ENCODE measurements at regions not wholly inside any gene's neighbourhood (a gene's known extent, or its start where the extent isn't known, plus 50 kb on each side); places are given as distances from the start of the nearest gene placed in this dataset.

- no peak for DNase-seq (ENCODE audit: low spot score)
Observed at GRCh38 chr7:106978425-106979420, 65.8 kb upstream of the PRKAR2B start.

GRCh38 chr7:106979551-106980357 is 64.8 kb upstream of the PRKAR2B start:
- no peak for DNase-seq (ENCODE audit: low spot score)
- no peak for TF ChIP-seq CTCF (IDR thresholded peaks at IDR 0.05; ENCODE audit: borderline replicate concordance, control extremely low read depth, extremely low read depth, insufficient read depth, missing control alignments)
- in situ Hi-C loops (cut with MboI; ENCODE audit: low sequenced_read_pairs, unreplicated experiment) = no loop called here

More at GRCh38 chr7:106978425-106979420, 65.8 kb upstream of the PRKAR2B start:
- in situ Hi-C loops (cut with MboI; ENCODE audit: low sequenced_read_pairs, unreplicated experiment) = no loop called here
- no peak for TF ChIP-seq CTCF (IDR thresholded peaks at IDR 0.05; ENCODE audit: borderline replicate concordance, control extremely low read depth, extremely low read depth, insufficient read depth, missing control alignments)

GRCh38 chr7:106980358-106980685 is 64.2 kb upstream of the PRKAR2B start:
- in situ Hi-C loops (cut with MboI; ENCODE audit: low sequenced_read_pairs, unreplicated experiment) = no loop called here
- DNase-seq (ENCODE audit: low spot score) = no peak
- no peak for TF ChIP-seq CTCF (IDR thresholded peaks at IDR 0.05; ENCODE audit: borderline replicate concordance, control extremely low read depth, extremely low read depth, insufficient read depth, missing control alignments)

GRCh38 chr7:106982415-106982814 is 62.1 kb upstream of the PRKAR2B start:
- in situ Hi-C loops (cut with MboI; ENCODE audit: low sequenced_read_pairs, unreplicated experiment) = no loop called here
- no peak for TF ChIP-seq CTCF (IDR thresholded peaks at IDR 0.05; ENCODE audit: borderline replicate concordance, control extremely low read depth, extremely low read depth, insufficient read depth, missing control alignments)
- no peak for DNase-seq (ENCODE audit: low spot score)

- DNase-seq (ENCODE audit: low spot score) = no peak
- in situ Hi-C loops (cut with MboI; ENCODE audit: low sequenced_read_pairs, unreplicated experiment) = no loop called here
- no peak for TF ChIP-seq CTCF (IDR thresholded peaks at IDR 0.05; ENCODE audit: borderline replicate concordance, control extremely low read depth, extremely low read depth, insufficient read depth, missing control alignments)
Observed at GRCh38 chr7:106984034-106984433, 60.5 kb upstream of the PRKAR2B start.

- in situ Hi-C loops (cut with MboI; ENCODE audit: low sequenced_read_pairs, unreplicated experiment) = no loop called here
- no peak for DNase-seq (ENCODE audit: low spot score)
- TF ChIP-seq CTCF (IDR thresholded peaks at IDR 0.05; ENCODE audit: borderline replicate concordance, control extremely low read depth, extremely low read depth, insufficient read depth, missing control alignments) = no peak
Observed at GRCh38 chr7:106986450-106986977, 58.0 kb upstream of the PRKAR2B start.
